ENCODE measurements at regions not wholly inside any gene's neighbourhood (a gene's known extent, or its start where the extent isn't known, plus 50 kb on each side); places are given as distances from the start of the nearest gene placed in this dataset.

GRCh38 chr4:36485885-36486284, 204.5 kb downstream of the DTHD1 start:
- no peak for TF ChIP-seq CTCF (IDR thresholded peaks at IDR 0.05)
- TF ChIP-seq EZH2 (IDR thresholded peaks at IDR 0.05; ENCODE audit: borderline replicate concordance, insufficient read depth, low read depth, low read length, poor library complexity, severe bottlenecking) = no peak

Measured in B cell (primary cell).